ENCODE measurements at regions not wholly inside any gene's neighbourhood (a gene's known extent, or its start where the extent isn't known, plus 50 kb on each side); places are given as distances from the start of the nearest gene placed in this dataset.

DNA sequence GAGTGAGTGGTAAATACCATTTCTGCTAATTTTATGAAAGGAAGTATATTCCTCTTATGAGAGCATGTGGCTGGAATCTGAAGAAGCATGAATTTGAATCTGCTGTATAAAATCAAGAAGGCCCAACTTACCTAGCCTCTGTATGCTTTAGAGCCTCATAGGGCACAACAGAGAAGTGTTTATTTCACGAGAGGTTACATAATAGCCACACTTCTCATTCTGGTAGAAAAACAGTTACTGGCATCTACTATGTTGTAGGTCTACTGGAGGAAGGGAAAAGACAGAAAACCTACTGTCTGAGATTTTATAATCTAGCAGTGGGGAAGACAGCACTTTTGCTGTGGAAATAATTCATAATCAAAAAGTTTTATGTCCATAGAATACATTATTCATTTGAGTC is 172.6 kb upstream of the ZNF608 start:
- no peak overlapping the region for H3K4me3 ChIP-seq
- ChIA-PET POLR2A (no interaction called here), CTCF (interaction anchor here (0.6 kb wide), 1 partner anchor 15 kb away, joined by 3 read pairs; no protein-coding TSS in a partner anchor)
- 0 out of 3 replicates have a peak, but pooled peaks cover 3% of the 10 kb centered on the region for H3K4me1 ChIP-seq
- no peak overlapping the region for H3K27ac ChIP-seq
- FAIRE-seq (peak; percentile 18), ATAC-seq (no peak), DNase-seq (ENCODE audit: low read depth in 1 of 2, low spot score in 1 of 2) (no peak)
- no peaks in the 10 kb centered on the region for H3K9me3 ChIP-seq
- WGBS (ENCODE audit: missing lambda C conversion rate) = 64% methylated on average over 1 of the region's 1 CpG
- TF ChIP-seq RAD21 (conservative IDR thresholded peaks at IDR 0.05 in 1 of 2, IDR thresholded peaks at IDR 0.05 in 1 of 2) = no peak
- no peak overlapping the region for H3K4me2 ChIP-seq

DNA sequence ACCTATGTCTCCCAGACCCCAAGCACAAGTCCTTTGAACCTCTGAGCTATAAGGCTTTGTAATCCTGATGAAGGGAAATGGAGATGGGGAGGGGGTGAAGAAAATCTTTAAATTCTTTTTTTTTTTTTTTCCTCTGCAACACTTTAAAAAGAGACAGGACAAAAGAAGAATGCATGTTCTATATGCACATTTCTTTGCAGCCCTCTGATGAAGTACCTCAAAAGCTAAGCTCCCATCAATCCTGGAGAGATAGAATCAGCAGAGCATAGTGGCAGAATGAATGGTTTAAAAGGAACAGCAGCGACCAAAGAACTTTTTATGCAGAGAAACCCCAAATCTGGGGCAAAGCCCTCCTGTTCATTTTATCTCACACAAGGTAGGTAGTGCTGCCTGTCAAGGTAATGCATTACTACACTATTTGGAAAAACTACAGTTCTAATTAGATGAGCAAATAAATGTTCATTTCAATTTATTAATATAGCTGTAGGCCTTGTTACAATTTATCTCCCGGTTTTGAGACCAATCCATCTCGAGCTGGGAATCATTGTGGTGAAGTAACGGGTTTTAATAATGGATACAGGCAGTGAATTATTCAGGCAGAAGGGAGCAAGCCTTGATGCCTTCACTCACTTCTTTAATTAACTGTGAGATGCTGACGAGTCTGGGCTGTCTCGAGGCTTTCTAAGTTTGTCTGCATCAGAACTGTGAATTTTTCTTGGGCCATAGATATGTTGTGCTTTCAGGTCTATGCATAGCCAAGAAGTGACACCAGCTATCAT is 173.5 kb upstream of the ZNF608 start:
- H3K4me1 ChIP-seq = 0 out of 3 replicates have a peak, but pooled peaks cover 3% of the 10 kb centered on the region
- FAIRE-seq (no peak), ATAC-seq (no peak), DNase-seq (ENCODE audit: low read depth in 1 of 2, low spot score in 1 of 2) (no peak)
- ChIA-PET POLR2A (no interaction called here), CTCF (interaction anchor here (0.6 kb wide), 1 partner anchor 14 kb away, joined by 3 read pairs; no protein-coding TSS in a partner anchor)
- TF ChIP-seq NFE2L2 (conservative IDR thresholded peaks at IDR 0.05; ENCODE audit: low read length) (no peak), ZC3H11A (IDR thresholded peaks at IDR 0.05) (no peak), NR3C1 (IDR thresholded peaks at IDR 0.05) (no peak), RFX5 (IDR thresholded peaks at IDR 0.05) (no peak), GATA3 (IDR thresholded peaks at IDR 0.05; ENCODE audit: borderline replicate concordance) (no peak), FOXS1 (CRISPR knock-in tag; IDR thresholded peaks at IDR 0.05) (no peak), PHF8 (IDR thresholded peaks at IDR 0.05; ENCODE audit: borderline replicate concordance, low read depth) (no peak), RARB (CRISPR knock-in tag; IDR thresholded peaks at IDR 0.05) (no peak), MYC (IDR thresholded peaks at IDR 0.05; ENCODE audit: borderline replicate concordance, low read length) (no peak), EP300 (IDR thresholded peaks at IDR 0.05) (no peak), SMC3 (IDR thresholded peaks at IDR 0.05) (no peak), POLR2AphosphoS2 (conservative IDR thresholded peaks at IDR 0.05; ENCODE audit: low read length) (no peak), JUN (IDR thresholded peaks at IDR 0.05) (no peak), ZFP36 (IDR thresholded peaks at IDR 0.05; ENCODE audit: borderline replicate concordance, partially characterized antibody) (no peak)
- TF ChIP-seq, protein P1, sequence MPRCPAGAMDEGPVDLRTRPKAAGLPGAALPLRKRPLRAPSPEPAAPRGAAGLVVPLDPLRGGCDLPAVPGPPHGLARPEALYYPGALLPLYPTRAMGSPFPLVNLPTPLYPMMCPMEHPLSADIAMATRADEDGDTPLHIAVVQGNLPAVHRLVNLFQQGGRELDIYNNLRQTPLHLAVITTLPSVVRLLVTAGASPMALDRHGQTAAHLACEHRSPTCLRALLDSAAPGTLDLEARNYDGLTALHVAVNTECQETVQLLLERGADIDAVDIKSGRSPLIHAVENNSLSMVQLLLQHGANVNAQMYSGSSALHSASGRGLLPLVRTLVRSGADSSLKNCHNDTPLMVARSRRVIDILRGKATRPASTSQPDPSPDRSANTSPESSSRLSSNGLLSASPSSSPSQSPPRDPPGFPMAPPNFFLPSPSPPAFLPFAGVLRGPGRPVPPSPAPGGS (IDR thresholded peaks at IDR 0.05) = no peak
- TF ChIP-seq, protein P2, sequence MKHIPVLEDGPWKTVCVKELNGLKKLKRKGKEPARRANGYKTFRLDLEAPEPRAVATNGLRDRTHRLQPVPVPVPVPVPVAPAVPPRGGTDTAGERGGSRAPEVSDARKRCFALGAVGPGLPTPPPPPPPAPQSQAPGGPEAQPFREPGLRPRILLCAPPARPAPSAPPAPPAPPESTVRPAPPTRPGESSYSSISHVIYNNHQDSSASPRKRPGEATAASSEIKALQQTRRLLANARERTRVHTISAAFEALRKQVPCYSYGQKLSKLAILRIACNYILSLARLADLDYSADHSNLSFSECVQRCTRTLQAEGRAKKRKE (CRISPR knock-in tag; IDR thresholded peaks at IDR 0.05; ENCODE audit: low read depth) = no peak
- H3K9me3 ChIP-seq = no peaks in the 10 kb centered on the region
- H3K4me2 ChIP-seq = no peak overlapping the region
- H3K4me3 ChIP-seq = no peak overlapping the region
- no peak overlapping the region for H3K27ac ChIP-seq
- WGBS (ENCODE audit: missing lambda C conversion rate) = 71% methylated on average over 6 of the region's 6 CpGs

DNA sequence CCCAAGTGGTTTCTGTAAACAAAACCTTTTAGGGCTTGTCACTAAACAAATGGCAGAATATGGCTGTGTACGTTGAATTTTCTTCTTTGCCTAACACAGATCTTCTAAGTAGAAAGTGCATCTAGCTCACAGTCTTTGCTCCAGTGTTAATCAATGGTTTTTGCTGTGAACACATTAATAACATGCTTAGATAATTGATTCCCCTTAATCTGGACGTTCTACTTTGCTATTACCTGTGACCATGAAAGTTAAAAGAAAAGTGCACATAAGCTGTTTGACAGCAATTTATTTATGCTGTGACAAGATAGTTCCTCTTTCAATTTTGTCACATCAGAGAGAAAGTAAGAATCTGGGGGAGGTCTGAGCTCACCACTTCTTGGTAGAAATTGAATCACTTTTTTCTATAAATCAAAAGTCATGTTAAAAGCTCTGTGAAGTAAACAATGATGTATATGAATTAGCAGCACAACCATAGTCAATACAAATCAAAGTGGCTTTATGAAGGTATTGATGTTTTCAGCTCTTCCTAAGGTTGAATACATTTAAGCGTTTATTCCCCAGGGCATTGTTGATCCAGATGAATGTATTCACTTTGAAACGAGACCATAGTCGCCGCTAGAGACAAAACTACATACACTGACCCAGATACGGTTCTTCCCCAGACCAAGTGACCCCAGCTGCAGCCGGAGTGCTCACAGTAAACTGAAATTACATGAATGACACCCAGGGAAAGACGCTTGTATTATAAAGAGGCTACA is 174.6 kb upstream of the ZNF608 start:
- 67% methylated on average over 9 of the region's 9 CpGs for WGBS (ENCODE audit: missing lambda C conversion rate)
- POLR2A ChIA-PET = no interaction called here
- Histone ChIP-seq H3K9me3 (no peaks in the 10 kb centered on the region), H3K4me1 (0 out of 3 replicates have a peak, but pooled peaks cover 3% of the 10 kb centered on the region), H3K4me3 (no peak overlapping the region), H3K27ac (no peak overlapping the region), H3K4me2 (no peak overlapping the region)
- FAIRE-seq = no peak
- no peak for ATAC-seq
- CTCF ChIA-PET = interaction anchor here (0.6 kb wide), 1 partner anchor 816 kb away, joined by 3 read pairs; no protein-coding TSS in a partner anchor
- no peak for TF ChIP-seq RARB (CRISPR knock-in tag; IDR thresholded peaks at IDR 0.05)
- no peak for TF ChIP-seq ESRRA (IDR thresholded peaks at IDR 0.05; ENCODE audit: borderline replicate concordance, low read length)
- TF ChIP-seq SMC3 (IDR thresholded peaks at IDR 0.05) = no peak
- no peak for TF ChIP-seq RFX5 (IDR thresholded peaks at IDR 0.05)
- TF ChIP-seq ZFP36 (IDR thresholded peaks at IDR 0.05; ENCODE audit: borderline replicate concordance, partially characterized antibody) = no peak
- TF ChIP-seq CHD4 (IDR thresholded peaks at IDR 0.05; ENCODE audit: borderline replicate concordance) = no peak
- no peak for TF ChIP-seq FOSL2 (IDR thresholded peaks at IDR 0.05)
- TF ChIP-seq FOSL2 (CRISPR knock-in tag; IDR thresholded peaks at IDR 0.05) = no peak
- no peak for DNase-seq (ENCODE audit: low read depth in 1 of 2, low spot score in 1 of 2)
